Mucosa of rectum (tissue), 2 donors: ENCODE measurements at regions not wholly inside any gene's neighbourhood (a gene's known extent, or its start where the extent isn't known, plus 50 kb on each side); places are given as distances from the start of the nearest gene placed in this dataset.

Experiments
- H3K27ac ChIP-seq, 2 donors: one replicate each; pipeline ENCODE4 v1.7.0; 2013; ENCODE audit warnings: inconsistent platforms in 2 of 2, low read depth in 2 of 2, low read length in 2 of 2
- H3K27me3 ChIP-seq, 2 donors: one replicate each; pipeline ENCODE4 v1.7.0; 2013; ENCODE audit warnings: low read length in 2 of 2; ENCODE audit not compliant: control insufficient read depth in 2 of 2, insufficient read depth in 2 of 2
- H3K36me3 ChIP-seq, 2 donors: one replicate each; pipeline ENCODE4 v1.7.0; 2013; ENCODE audit warnings: low read length in 2 of 2; ENCODE audit not compliant: control insufficient read depth in 2 of 2, insufficient read depth in 2 of 2
- H3K4me1 ChIP-seq, 2 donors: one replicate each; pipeline ENCODE4 v1.7.0; 2013; ENCODE audit warnings: low read length in 2 of 2, mild to moderate bottlenecking in 1 of 2; ENCODE audit not compliant: control insufficient read depth in 2 of 2, insufficient read depth in 2 of 2
- H3K4me3 ChIP-seq, 2 donors: one replicate each; pipeline ENCODE4 v1.7.0; 2013; ENCODE audit warnings: low read length in 2 of 2
- H3K9ac ChIP-seq, 2 donors: one replicate each; pipeline ENCODE4 v1.7.0; 2013; ENCODE audit warnings: low read length in 2 of 2, low read depth in 1 of 2, mild to moderate bottlenecking in 1 of 2
- H3K9me3 ChIP-seq, 2 donors: one replicate each; pipeline ENCODE4 v1.7.0; 2013; ENCODE audit warnings: low read length in 2 of 2; ENCODE audit not compliant: control insufficient read depth in 2 of 2
- donor health status: healthy.
- donor health status: Normal muscosa, but diverticular disease.

DNA sequence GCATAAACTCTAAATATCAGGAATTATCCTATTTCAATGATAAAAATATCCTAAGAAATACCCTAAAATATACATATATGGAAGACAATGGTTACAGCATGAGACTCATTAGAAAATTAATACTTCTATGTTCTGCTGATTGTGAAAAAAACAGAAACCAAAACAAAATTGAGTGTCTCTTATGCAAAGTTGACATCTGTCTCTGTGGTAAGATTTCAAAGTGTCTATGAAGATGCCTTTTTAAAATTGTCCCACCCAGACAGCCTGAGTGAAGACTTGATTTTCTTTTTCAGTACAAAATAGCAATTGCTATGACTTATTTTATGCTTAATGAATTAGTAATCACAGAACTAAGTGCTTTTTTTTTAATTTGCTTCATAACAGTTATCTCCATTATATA is 1368.4 kb upstream of the LRRTM1 start:
- Histone ChIP-seq H3K4me1 (no peaks in the 10 kb centered on the region), H3K9ac (no peak overlapping the region), H3K36me3 (no peaks in the 10 kb centered on the region), H3K27me3 (no peaks in the 10 kb centered on the region), H3K9me3 (no peaks in the 10 kb centered on the region), H3K4me3 (no peak overlapping the region), H3K27ac (no peak overlapping the region)

DNA sequence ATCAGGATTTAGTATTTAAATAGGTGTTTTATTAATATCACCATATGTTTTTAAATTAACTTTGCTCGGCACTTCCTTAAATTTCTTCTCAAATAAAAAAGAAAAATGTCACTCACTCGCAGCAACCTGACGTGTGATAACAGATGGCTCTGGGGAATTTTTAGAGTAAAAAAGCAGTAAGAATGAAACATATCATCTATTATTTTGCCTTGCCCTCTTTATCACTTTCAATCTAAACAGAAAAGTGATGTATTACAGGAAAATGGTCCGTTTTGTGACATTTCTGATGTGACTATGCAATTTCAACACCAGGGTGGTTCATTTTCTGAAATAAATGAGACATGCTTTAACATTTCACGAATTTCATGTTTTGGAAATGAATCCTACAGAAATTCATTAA is 1368.0 kb upstream of the LRRTM1 start:
- no peaks in the 10 kb centered on the region for H3K27me3 ChIP-seq
- no peaks in the 10 kb centered on the region for H3K9me3 ChIP-seq
- no peak overlapping the region for H3K4me3 ChIP-seq
- H3K4me1 ChIP-seq = no peaks in the 10 kb centered on the region
- H3K36me3 ChIP-seq = no peaks in the 10 kb centered on the region
- no peak overlapping the region for H3K27ac ChIP-seq
- no peak overlapping the region for H3K9ac ChIP-seq

DNA sequence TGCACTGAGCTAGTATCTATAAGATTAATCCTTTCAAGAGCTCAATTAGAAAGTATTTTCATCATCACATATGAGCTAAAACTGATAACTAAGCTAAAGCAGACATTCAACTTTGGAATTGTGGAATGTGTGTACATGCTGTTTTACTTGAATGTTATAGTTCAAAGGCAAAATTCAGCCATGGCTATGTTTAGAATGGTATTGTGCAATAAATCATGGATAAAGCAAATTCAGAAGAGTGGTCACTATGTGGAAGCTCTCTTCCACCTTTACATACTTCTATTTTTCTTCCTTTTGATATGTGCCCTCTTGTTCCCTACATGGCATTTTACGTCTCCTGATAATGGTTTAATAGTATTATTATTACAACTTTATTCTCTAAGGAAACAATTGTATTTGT is 1366.3 kb upstream of the LRRTM1 start:
- Histone ChIP-seq H3K36me3 (no peaks in the 10 kb centered on the region), H3K27ac (no peak overlapping the region), H3K4me1 (no peaks in the 10 kb centered on the region), H3K9ac (no peak overlapping the region), H3K27me3 (no peaks in the 10 kb centered on the region), H3K4me3 (no peak overlapping the region), H3K9me3 (no peaks in the 10 kb centered on the region)

DNA sequence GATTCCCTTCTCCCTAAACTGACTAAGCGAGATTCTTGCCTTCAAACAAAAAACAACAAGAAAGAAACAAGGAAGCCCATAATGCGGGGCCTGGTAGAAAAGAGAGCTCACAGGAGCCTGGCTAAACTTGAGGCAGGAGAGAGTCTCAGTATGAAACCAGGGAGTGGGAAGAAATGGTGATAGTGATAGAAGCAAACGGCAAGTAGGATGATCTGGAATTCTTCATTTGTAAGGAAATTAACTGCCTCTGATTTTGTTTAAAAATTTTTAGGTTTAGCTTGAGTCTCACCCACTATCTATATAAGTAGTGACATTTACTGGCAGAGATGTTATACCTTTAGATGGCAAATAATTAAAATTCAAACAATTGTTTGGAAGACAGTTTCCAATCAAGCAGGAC is 1356.5 kb upstream of the LRRTM1 start:
- peaks cover 5 to 6% of the 10 kb centered on the region in 2 donors for H3K9me3 ChIP-seq
- no peak overlapping the region for H3K27ac ChIP-seq
- no peaks in the 10 kb centered on the region for H3K4me1 ChIP-seq
- H3K36me3 ChIP-seq = no peaks in the 10 kb centered on the region
- H3K9ac ChIP-seq = no peak overlapping the region
- H3K4me3 ChIP-seq = no peak overlapping the region
- no peaks in the 10 kb centered on the region for H3K27me3 ChIP-seq

DNA sequence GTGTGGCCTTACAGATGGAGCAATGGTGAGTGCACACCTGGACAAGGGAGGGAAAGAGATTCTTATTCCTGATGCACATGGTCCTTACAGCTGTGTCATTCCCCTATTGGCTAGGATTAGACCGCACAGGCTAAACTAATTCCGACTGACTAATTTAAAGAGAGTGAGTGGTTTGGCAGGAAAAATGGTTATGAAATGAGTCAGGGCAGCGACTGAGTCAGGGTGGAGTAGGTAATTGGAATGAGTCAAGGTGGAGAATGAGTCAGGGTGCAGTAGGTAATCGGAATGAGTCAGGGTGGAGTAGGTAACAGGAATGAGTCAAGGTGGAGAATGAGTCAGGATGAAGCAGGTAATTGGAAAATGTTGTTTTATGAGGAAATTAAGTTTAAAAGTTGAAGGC is 1353.7 kb upstream of the LRRTM1 start:
- H3K9ac ChIP-seq = no peak overlapping the region
- no peak overlapping the region for H3K4me3 ChIP-seq
- no peak overlapping the region for H3K27ac ChIP-seq
- no peaks in the 10 kb centered on the region for H3K36me3 ChIP-seq
- H3K9me3 ChIP-seq = peaks cover 5 to 6% of the 10 kb centered on the region in 2 donors
- H3K27me3 ChIP-seq = no peaks in the 10 kb centered on the region
- H3K4me1 ChIP-seq = no peaks in the 10 kb centered on the region

DNA sequence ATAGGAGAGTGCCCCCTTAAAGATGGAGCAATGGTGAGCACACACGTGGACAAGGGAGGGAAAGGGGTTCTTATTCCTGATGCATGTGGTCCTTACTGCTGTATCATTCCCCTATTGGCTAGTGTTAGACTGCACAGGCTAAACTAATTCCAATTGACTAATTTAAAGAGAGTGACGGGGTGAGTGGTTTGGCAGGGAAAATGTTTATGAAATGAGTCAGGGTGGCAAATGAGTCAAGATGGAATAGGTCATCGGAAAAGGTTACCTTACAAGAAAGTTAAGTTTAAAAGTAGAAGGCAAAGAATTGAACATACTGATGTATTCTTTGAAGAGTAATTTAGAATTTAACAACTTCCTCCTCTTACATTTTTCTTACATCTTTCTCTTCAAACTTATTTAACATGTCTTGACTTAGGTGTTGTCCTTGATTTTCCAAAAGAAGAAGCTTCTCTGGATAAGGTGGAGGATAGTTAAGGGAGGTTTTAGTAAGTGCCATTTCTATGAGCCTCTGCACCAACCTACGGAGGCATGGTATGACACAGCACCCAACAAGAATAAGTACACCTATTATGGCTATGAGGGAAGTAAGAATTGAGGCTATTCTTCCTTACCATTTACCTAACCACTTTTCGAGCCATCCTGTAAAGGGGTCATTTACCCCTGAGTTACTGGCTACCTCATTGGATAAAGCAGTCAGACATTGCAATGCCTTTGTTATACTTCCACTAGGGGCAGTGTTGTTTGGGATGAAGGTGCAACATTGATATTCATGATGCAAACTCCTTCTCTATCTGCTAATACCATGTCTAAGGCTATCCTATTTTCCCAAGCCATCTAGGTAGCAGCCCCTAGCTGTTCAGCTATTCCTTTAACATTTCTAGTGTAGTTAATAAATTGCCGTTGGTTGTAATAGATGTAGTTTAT is 1345.8 kb upstream of the LRRTM1 start:
- H3K4me1 ChIP-seq = no peaks in the 10 kb centered on the region
- H3K9me3 ChIP-seq = no peaks in the 10 kb centered on the region
- no peak overlapping the region for H3K27ac ChIP-seq
- H3K9ac ChIP-seq = no peak overlapping the region
- H3K4me3 ChIP-seq = no peak overlapping the region
- no peaks in the 10 kb centered on the region for H3K36me3 ChIP-seq
- no peaks in the 10 kb centered on the region for H3K27me3 ChIP-seq

DNA sequence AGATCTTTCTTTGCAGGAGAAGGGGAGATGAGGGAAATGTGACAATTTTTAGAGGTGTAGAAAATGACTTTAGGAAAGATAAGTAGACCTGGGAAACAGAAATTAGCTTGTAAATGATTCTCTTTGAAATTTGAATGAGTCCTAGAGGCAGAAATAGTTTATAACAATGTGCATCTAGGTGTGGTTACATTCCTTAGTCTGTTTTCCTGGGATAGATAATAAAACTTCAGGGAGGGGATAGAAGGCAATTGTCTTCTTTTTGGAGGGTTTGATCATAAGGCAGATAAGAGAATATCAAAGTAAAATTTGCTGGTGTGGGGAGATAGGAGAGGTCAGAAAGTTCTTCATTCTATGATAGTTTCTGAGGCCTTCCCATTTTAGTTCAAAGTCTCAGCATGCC is 1344.3 kb upstream of the LRRTM1 start:
- Histone ChIP-seq H3K27ac (no peak overlapping the region), H3K4me1 (no peaks in the 10 kb centered on the region), H3K27me3 (no peaks in the 10 kb centered on the region), H3K9me3 (no peaks in the 10 kb centered on the region), H3K36me3 (no peaks in the 10 kb centered on the region), H3K9ac (no peak overlapping the region), H3K4me3 (no peak overlapping the region)

DNA sequence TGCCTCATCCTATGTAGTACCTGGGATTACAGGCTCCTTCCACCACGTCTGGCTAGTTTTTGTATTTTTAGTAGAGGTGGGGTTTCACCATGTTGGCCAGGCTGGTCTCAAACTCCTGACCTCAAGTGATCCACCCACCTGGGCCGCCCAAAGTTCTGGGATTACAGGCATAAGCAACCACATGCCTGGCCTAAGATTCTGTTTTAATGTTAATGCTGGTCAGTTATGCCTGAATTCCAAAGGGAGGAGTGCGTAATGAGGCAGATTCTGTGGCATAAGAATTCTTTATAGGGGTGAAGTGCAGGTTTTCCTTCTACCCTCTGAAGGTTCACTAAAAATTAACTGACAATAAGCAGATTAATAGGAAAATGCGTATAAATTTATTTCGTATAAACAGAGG is 1343.8 kb upstream of the LRRTM1 start:
- no peaks in the 10 kb centered on the region for H3K9me3 ChIP-seq
- no peaks in the 10 kb centered on the region for H3K4me1 ChIP-seq
- H3K36me3 ChIP-seq = no peaks in the 10 kb centered on the region
- no peak overlapping the region for H3K9ac ChIP-seq
- no peaks in the 10 kb centered on the region for H3K27me3 ChIP-seq
- H3K27ac ChIP-seq = no peak overlapping the region
- no peak overlapping the region for H3K4me3 ChIP-seq

DNA sequence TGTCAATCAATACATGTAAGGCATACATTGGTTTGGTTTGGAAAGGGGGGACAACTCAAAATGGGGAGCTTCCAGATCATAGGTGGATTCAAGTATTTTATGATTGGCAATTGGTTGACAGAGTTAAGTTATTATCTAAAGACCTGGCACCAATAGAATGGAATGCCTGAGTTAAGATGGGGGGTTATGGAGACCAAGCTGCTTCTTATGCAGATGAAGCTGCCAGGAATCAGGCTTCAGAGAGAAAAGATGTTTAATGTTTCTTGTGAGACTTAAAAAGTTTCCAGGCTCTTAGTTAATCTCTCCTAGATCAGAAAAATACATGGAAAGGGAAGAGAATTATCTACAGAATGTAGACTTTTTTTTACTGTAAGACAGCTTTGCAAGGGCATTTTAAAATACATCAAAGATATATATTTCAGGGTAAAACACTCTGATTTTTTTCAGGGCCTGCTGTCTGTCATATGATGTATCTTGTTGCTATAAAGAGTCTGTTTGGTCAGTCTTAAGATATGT is 1343.2 kb upstream of the LRRTM1 start:
- no peaks in the 10 kb centered on the region for H3K4me1 ChIP-seq
- H3K36me3 ChIP-seq = no peaks in the 10 kb centered on the region

DNA sequence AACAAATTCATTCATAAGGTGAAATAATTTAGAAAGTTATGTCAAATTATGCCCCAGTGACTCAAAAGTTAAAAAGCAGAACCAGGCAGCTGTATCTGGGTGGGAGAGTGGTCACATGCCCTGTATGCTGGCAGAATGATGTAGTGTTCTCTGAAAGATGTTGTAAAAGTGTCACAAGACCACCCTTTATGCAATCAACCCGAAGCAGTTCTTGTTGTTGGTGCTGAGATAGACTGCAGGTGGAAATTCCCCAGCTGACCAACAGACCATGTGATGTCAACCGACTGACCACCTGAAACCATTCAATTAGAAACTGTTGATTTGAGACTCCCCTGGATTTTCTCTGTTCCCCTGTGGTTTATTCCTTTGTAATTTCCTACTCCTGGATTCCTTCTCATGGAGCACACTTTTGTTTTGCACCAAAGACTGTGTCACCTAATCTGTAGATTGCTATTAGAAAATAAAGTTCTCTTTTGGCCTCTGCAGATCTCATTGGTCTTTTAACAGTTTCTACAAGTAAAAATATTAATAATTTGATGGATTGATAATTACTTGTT is 1341.3 kb upstream of the LRRTM1 start:
- Histone ChIP-seq H3K27me3 (no peaks in the 10 kb centered on the region), H3K4me3 (no peak overlapping the region)

More for the DNA sequence above, 1343.2 kb upstream of the LRRTM1 start:
- no peak overlapping the region for H3K9ac ChIP-seq
- H3K27me3 ChIP-seq = no peaks in the 10 kb centered on the region
- H3K27ac ChIP-seq = no peak overlapping the region
- no peak overlapping the region for H3K4me3 ChIP-seq
- H3K9me3 ChIP-seq = no peaks in the 10 kb centered on the region

More for the DNA sequence above, 1341.3 kb upstream of the LRRTM1 start:
- Histone ChIP-seq H3K9ac (no peak overlapping the region), H3K36me3 (no peaks in the 10 kb centered on the region), H3K4me1 (no peaks in the 10 kb centered on the region), H3K9me3 (no peaks in the 10 kb centered on the region), H3K27ac (no peak overlapping the region)
